HUES48 (cell line): ENCODE measurements at regions not wholly inside any gene's neighbourhood (a gene's known extent, or its start where the extent isn't known, plus 50 kb on each side); places are given as distances from the start of the nearest gene placed in this dataset.

Experiments
- H3K27ac ChIP-seq: one replicate; pipeline ENCODE4 v1.7.0; 2013; ENCODE audit warnings: low read depth, low read length, inconsistent platforms
- H3K27me3 ChIP-seq: 2 replicates; pipeline ENCODE4 v1.6.1; 2013; ENCODE audit warnings: mild to moderate bottlenecking, low read length; ENCODE audit not compliant: control insufficient read depth, insufficient read depth
- H3K36me3 ChIP-seq: 2 replicates; pipeline ENCODE4 v1.6.1; 2013; ENCODE audit warnings: low read length; ENCODE audit not compliant: control insufficient read depth, insufficient read depth
- H3K4me1 ChIP-seq: 2 replicates; pipeline ENCODE4 v1.6.1; 2013; ENCODE audit warnings: mild to moderate bottlenecking, low read length; ENCODE audit not compliant: control insufficient read depth, insufficient read depth
- H3K4me3 ChIP-seq: 2 replicates; pipeline ENCODE4 v1.5.1; 2013; ENCODE audit warnings: mild to moderate bottlenecking, low read depth, low read length
- H3K9ac ChIP-seq: 2 replicates; pipeline ENCODE4 v1.6.1; 2013; ENCODE audit warnings: mild to moderate bottlenecking, low read depth, low read length, moderate library complexity
- H3K9me3 ChIP-seq: 2 replicates; pipeline ENCODE4 v1.6.1; 2013; ENCODE audit warnings: low read length; ENCODE audit not compliant: control insufficient read depth, insufficient read depth

GRCh38 chr20:63127700-63128364 lies 88.1 kb downstream of the YTHDF1 start:
- H3K9ac ChIP-seq, result no peak overlapping the region
- no peaks in the 10 kb centered on the region for H3K9me3 ChIP-seq
- no peaks in the 10 kb centered on the region for H3K27me3 ChIP-seq
- no peak overlapping the region for H3K27ac ChIP-seq
- no peak overlapping the region for H3K4me3 ChIP-seq
- H3K4me1 ChIP-seq, result peaks cover 9% of the 10 kb centered on the region; the same call in 1 of the 2 replicates
- H3K36me3 ChIP-seq, result no peaks in the 10 kb centered on the region

DNA sequence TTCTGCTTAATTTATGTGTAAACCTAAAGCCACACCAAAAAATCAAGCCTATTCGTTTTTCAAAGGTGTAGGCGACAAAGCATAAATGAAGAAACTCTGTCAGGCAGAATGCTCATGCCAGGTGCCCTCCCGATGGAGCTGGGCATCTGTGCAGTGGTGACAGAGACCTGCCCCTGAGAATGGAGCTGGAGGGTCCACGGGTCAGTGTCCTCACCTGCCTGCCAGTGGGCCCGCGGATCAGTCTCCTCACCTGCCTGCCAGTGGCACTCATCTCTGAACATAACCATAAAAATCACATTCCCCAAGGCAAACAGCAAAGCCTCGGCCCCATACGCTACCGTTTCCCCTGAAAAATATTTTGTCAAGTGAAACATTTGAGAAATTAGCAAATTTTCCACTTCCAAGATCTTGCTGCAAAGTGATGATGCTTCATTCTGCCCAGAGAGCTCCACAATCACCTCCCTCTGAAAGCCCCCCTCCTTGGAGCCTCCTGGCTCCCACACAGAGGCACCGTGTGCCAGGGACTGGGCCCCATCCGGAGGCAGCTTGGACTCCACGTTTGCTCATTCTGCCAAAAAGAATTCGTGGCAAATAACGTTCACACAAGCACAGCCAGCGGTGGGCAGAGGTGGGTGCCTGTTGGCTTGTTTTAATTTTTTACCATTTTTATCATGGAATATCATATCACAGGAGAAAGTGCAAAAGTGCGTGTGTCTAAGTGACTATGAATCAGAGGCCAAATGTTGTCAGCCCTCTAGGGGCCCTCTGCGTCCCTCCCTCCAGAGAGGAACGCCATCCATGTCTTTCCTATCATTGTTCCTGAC lies 88.8 kb downstream of the YTHDF1 start:
- no peak overlapping the region for H3K4me3 ChIP-seq
- no peak overlapping the region for H3K27ac ChIP-seq
- H3K9me3 ChIP-seq, result no peaks in the 10 kb centered on the region
- H3K36me3 ChIP-seq, result no peaks in the 10 kb centered on the region
- no peak overlapping the region for H3K9ac ChIP-seq
- peaks cover 9% of the 10 kb centered on the region; the same call in 1 of the 2 replicates for H3K4me1 ChIP-seq
- no peaks in the 10 kb centered on the region for H3K27me3 ChIP-seq

DNA sequence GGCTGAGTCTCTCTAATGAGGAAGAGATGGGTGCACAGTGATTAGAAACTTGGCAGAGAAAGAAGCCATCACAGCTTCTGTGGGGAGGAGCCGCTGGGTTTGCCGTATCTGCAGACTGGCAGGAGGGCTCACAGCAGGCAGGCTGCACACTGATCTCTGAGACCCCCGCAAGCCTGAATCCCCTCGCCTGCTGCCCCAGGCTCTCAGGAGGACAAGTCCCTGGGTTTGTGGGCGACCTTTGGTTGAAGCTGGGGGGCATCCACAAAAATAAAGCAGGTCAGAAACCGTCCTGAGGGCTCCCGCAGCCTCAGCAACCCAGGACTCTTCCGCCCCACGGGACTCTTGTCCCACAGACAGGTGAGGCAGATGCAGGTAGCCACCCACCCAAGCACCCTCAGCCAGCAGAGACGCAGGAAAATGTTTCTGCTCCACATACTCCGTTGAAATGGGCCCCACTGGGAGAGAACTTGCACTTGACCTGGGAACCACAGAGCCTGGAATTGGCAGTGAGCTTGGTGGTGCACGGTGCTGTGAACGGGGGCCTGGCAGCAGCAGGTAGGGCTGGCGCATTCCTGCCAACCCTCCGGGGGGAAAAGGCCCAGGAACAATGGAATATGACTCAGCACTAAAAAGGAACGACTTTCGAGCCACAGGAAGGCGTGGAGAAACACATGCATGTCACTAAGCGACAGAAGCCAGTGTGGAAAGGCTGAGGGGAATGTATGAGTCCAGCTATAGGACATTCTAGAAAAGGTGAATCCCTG lies 89.9 kb downstream of the YTHDF1 start:
- Histone ChIP-seq H3K27ac (no peak overlapping the region), H3K9me3 (no peaks in the 10 kb centered on the region), H3K4me1 (peaks cover 9% of the 10 kb centered on the region; the same call in 1 of the 2 replicates), H3K4me3 (no peak overlapping the region), H3K27me3 (no peaks in the 10 kb centered on the region), H3K36me3 (no peaks in the 10 kb centered on the region), H3K9ac (no peak overlapping the region)

DNA sequence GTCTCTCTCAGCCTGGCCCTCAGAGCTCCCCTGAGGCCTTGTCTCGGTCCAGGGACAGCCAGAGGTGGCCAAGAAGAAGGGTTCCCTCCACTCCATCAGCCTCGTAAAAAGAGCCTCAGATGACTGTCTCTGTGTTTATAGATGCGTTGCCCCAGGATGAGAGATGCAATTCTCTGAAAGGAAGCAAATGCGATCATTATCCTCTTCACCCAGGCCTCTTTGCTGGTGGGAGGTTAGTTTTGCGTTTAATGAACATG lies 90.4 kb downstream of the YTHDF1 start:
- no peaks in the 10 kb centered on the region for H3K27me3 ChIP-seq
- H3K27ac ChIP-seq, result no peak overlapping the region
- H3K4me3 ChIP-seq, result no peak overlapping the region
- no peak overlapping the region for H3K9ac ChIP-seq
- H3K9me3 ChIP-seq, result no peaks in the 10 kb centered on the region
- peaks cover 6% of the 10 kb centered on the region; the same call in 1 of the 2 replicates for H3K4me1 ChIP-seq
- H3K36me3 ChIP-seq, result no peaks in the 10 kb centered on the region

DNA sequence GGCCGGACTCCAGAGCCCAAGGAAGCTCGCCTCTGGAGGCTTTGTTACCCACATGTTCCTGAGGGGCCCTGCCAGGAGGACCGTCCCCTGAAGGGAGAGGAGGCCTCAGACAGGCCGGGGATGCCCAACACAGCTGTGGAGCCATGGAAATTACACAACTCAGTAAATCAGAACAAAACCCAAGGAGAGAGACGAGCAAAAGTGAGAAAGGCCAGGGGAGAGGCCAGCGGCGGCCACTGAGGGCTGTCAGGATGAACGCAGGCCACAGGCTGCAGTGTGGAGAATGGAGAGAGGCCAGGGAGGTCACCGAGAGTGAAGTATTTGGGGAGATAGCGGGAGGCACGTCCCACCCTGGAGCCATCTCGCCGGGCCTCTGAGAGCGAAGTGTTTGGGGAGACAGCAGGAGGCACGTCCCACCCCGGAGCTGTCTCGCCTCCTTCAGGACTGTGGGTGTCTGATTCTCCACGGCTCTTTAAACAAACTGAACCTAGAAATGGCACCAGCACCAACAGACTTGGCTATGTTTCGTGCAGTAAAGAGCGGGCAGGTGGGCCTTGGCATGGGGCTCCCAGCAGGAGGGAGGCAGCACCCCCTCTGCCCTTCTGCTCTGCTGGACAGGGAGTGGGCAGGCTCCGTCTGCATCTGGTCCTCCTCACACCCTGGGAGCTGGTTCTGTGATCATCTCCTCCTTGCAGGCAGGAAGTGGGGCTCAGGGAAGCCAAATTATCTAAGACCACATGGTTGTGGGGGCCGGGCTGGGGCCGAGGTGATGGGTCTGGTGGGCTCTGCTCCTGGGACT lies 91.0 kb downstream of the YTHDF1 start:
- Histone ChIP-seq H3K36me3 (no peaks in the 10 kb centered on the region), H3K27ac (no peak overlapping the region), H3K9ac (no peak overlapping the region), H3K27me3 (no peaks in the 10 kb centered on the region), H3K4me1 (0 out of 2 replicates have a peak, but pooled peaks cover 3% of the 10 kb centered on the region), H3K4me3 (no peak overlapping the region), H3K9me3 (no peaks in the 10 kb centered on the region)

DNA sequence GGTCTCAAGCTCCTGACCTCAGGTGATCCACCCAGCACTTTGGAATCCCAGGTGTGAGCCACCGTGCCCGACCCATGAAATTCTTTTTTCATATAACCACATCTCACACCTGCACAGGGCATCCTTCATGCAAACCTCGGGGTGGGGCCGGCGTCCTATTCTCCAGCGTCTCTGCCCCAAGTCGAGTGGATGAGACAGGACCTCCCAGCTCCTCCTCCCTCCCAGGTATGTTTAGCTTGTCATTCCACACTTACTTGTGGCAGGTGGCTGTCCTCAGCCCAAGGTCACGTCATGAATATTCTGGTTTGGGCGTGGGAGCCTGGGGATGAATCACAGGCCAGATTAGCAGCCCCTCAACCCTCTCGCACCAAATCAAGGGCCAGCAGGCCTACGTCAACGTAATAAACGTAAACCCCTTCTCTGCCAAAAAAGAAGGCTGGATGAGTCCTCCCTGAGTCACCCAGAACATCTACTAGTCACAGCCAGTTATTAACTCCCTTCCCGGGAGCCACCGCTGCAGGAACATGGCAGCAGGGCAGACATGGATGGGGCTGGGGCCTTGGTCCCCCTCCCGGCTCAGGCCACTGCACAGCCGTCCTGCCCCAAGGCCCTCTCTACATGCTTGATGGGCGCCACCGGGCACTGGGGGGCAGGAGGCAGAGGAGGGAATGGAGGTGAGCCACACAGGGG lies 91.7 kb downstream of the YTHDF1 start:
- Histone ChIP-seq H3K27ac (no peak overlapping the region), H3K4me1 (no peaks in the 10 kb centered on the region), H3K9me3 (no peaks in the 10 kb centered on the region), H3K9ac (no peak overlapping the region), H3K36me3 (no peaks in the 10 kb centered on the region), H3K4me3 (no peak overlapping the region), H3K27me3 (no peaks in the 10 kb centered on the region)

DNA sequence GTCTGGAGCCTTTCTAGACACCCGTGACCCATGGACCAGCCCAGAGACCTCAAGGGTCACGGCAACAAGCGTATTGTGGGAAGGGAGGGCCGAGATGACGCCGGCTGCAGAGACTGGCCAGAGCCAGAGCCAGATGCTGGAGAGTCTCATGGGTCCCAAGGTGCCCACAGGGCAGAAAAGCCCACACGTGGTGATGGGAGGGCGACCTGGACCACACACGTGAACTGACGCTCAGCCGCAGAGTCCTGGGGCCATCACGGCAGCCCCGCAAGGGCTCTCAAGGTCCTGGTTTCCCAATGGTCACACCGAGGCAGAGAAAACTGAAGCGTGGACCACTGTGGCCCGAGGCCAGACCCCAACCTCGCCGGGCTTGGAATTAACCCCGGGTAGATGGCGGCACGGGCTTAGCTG lies 92.6 kb downstream of the YTHDF1 start:
- no peaks in the 10 kb centered on the region for H3K36me3 ChIP-seq
- no peaks in the 10 kb centered on the region for H3K4me1 ChIP-seq
- H3K9me3 ChIP-seq, result no peaks in the 10 kb centered on the region
- no peaks in the 10 kb centered on the region for H3K27me3 ChIP-seq
- H3K9ac ChIP-seq, result no peak overlapping the region
- no peak overlapping the region for H3K4me3 ChIP-seq
- no peak overlapping the region for H3K27ac ChIP-seq

GRCh38 chr20:63122626-63123025 lies 93.3 kb downstream of the YTHDF1 start:
- Histone ChIP-seq H3K27me3 (no peaks in the 10 kb centered on the region), H3K9me3 (no peaks in the 10 kb centered on the region), H3K36me3 (no peaks in the 10 kb centered on the region), H3K4me3 (no peak overlapping the region), H3K9ac (no peak overlapping the region), H3K4me1 (no peaks in the 10 kb centered on the region), H3K27ac (no peak overlapping the region)

GRCh38 chr20:63121749-63122405 lies 94.1 kb downstream of the YTHDF1 start:
- no peak overlapping the region for H3K4me3 ChIP-seq
- no peaks in the 10 kb centered on the region for H3K9me3 ChIP-seq
- no peak overlapping the region for H3K9ac ChIP-seq
- H3K27me3 ChIP-seq, result no peaks in the 10 kb centered on the region
- no peak overlapping the region for H3K27ac ChIP-seq
- no peaks in the 10 kb centered on the region for H3K36me3 ChIP-seq
- no peaks in the 10 kb centered on the region for H3K4me1 ChIP-seq

DNA sequence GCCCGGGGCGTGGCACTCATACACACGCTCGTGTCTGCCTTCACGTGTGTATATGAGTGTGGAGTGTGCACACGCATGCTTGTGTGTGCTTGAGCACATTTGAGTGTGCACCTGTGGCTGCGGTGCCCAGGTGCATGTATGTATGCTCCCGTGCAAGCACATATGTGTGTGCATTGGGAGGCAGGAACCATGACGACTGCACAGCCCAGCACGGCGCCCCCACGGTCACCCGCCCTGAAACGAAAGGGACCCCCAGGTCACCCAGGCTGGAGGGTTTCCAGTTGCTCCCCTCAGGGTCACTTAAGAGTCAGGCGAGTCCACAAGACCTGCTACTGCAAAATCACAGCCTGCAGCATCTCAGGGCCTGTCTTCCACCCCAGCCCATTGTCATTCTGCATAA lies 94.7 kb downstream of the YTHDF1 start:
- Histone ChIP-seq H3K4me1 (no peaks in the 10 kb centered on the region), H3K27ac (no peak overlapping the region)

More for the DNA sequence above, 94.7 kb downstream of the YTHDF1 start:
- H3K9ac ChIP-seq, result no peak overlapping the region
- H3K27me3 ChIP-seq, result 0 out of 2 replicates have a peak, but pooled peaks cover under 1% of the 10 kb centered on the region
- no peaks in the 10 kb centered on the region for H3K9me3 ChIP-seq
- no peak overlapping the region for H3K4me3 ChIP-seq
- no peaks in the 10 kb centered on the region for H3K36me3 ChIP-seq
